ENCODE measurements at regions not wholly inside any gene's neighbourhood (a gene's known extent, or its start where the extent isn't known, plus 50 kb on each side); places are given as distances from the start of the nearest gene placed in this dataset.
"Not testable (repeated sequence)": the region's sequence is repeated elsewhere in the genome, so short reads cannot be mapped to it uniquely, and the experiment has no call there.

- Histone ChIP-seq H3K36me3 (no peaks in the 10 kb centered on the region), H3K27ac (no peak overlapping the region), H3K9me3 (no peaks in the 10 kb centered on the region), H3K4me1 (no peaks in the 10 kb centered on the region), H3K4me3 (no peak overlapping the region), H3K27me3 (no peaks in the 10 kb centered on the region)
- TF ChIP-seq CTCF (IDR thresholded peaks at IDR 0.05) (no peak), EP300 (IDR thresholded peaks at IDR 0.05) (no peak), POLR2A (IDR thresholded peaks at IDR 0.05) (no peak), POLR2AphosphoS5 (IDR thresholded peaks at IDR 0.05) (no peak)
- intact Hi-C loops (cut with DNase I; ENCODE audit: low total_unique reads) = no loop called here
- no peak for DNase-seq
- WGBS, 5 donors = 58 to 74% (median 63%) methylated on average over 4 of the region's 4 CpGs
Measured at GRCh38 chr2:95669441-95669991, 77.7 kb downstream of the TRIM43 start.

- H3K36me3 ChIP-seq = no peaks in the 10 kb centered on the region
- intact Hi-C loops (cut with DNase I; ENCODE audit: low total_unique reads) = no loop called here
- WGBS, 5 donors = 65 to 77% (median 70%) methylated on average over 2 of the region's 2 CpGs
- no peak overlapping the region for H3K4me3 ChIP-seq
- H3K9me3 ChIP-seq = no peaks in the 10 kb centered on the region
- no peaks in the 10 kb centered on the region for H3K27me3 ChIP-seq
- H3K27ac ChIP-seq = no peak overlapping the region
- TF ChIP-seq EP300 (IDR thresholded peaks at IDR 0.05) = no peak
- no peak for TF ChIP-seq POLR2A (IDR thresholded peaks at IDR 0.05)
- TF ChIP-seq CTCF (IDR thresholded peaks at IDR 0.05) = no peak
- no peak for TF ChIP-seq POLR2AphosphoS5 (IDR thresholded peaks at IDR 0.05)
- H3K4me1 ChIP-seq = no peaks in the 10 kb centered on the region
- no peak for DNase-seq
Measured at GRCh38 chr2:95670167-95670566, 78.4 kb downstream of the TRIM43 start.

GRCh38 chr2:95670686-95671085 is 78.9 kb downstream of the TRIM43 start:
- Histone ChIP-seq H3K27me3 (no peaks in the 10 kb centered on the region), H3K9me3 (no peaks in the 10 kb centered on the region), H3K4me1 (no peaks in the 10 kb centered on the region), H3K36me3 (no peaks in the 10 kb centered on the region), H3K4me3 (no peak overlapping the region), H3K27ac (no peak overlapping the region)
- TF ChIP-seq POLR2A (IDR thresholded peaks at IDR 0.05) (no peak), POLR2AphosphoS5 (IDR thresholded peaks at IDR 0.05) (no peak), EP300 (IDR thresholded peaks at IDR 0.05) (no peak), CTCF (IDR thresholded peaks at IDR 0.05) (no peak)
- intact Hi-C loops (cut with DNase I; ENCODE audit: low total_unique reads) = no loop called here
- DNase-seq = no peak
- WGBS, 5 donors = 77 to 91% (median 78%) methylated on average over 2 of the region's 2 CpGs

- 72 to 83% (median 74%) methylated on average over 4 of the region's 4 CpGs for WGBS, 5 donors
- H3K27ac ChIP-seq; intact Hi-C loops (cut with DNase I; ENCODE audit: low total_unique reads); H3K36me3 ChIP-seq; H3K27me3 ChIP-seq; H3K4me1 ChIP-seq; H3K9me3 ChIP-seq; DNase-seq; H3K4me3 ChIP-seq: not testable (repeated sequence)
Measured at GRCh38 chr2:95671171-95671570, 79.4 kb downstream of the TRIM43 start.

GRCh38 chr2:95671992-95672391 is 80.2 kb downstream of the TRIM43 start:
- H3K4me1 ChIP-seq; DNase-seq; H3K27ac ChIP-seq; H3K9me3 ChIP-seq; intact Hi-C loops (cut with DNase I; ENCODE audit: low total_unique reads); H3K4me3 ChIP-seq; H3K36me3 ChIP-seq; H3K27me3 ChIP-seq: not testable (repeated sequence)
- 37 to 67% (median 43%) methylated on average over 1 of the region's 1 CpG for WGBS, 5 donors

GRCh38 chr2:95672500-95672899 is 80.7 kb downstream of the TRIM43 start:
- H3K4me3 ChIP-seq; H3K9me3 ChIP-seq; H3K27ac ChIP-seq; H3K27me3 ChIP-seq; H3K36me3 ChIP-seq; H3K4me1 ChIP-seq; DNase-seq; intact Hi-C loops (cut with DNase I; ENCODE audit: low total_unique reads): not testable (repeated sequence)
- 31 to 68% (median 56%) methylated on average over 1 of the region's 1 CpG for WGBS, 5 donors
